Activated T-cell treated with anti-CD3 and anti-CD28 coated beads, Interleukin-2, amount 50 U/mL, for 72 hours (primary cell): ENCODE measurements at regions not wholly inside any gene's neighbourhood (a gene's known extent, or its start where the extent isn't known, plus 50 kb on each side); places are given as distances from the start of the nearest gene placed in this dataset.
"Not testable (repeated sequence)": the region's sequence is repeated elsewhere in the genome, so short reads cannot be mapped to it uniquely, and the experiment has no call there.

Experiments
- ATAC-seq, 2 donors: fragments of 150-1000 bp; cut with Tn5 transposase; replicated peaks in 1 of 2; 2 replicates each; pipeline ENCODE4 v1.10.0; 2021; ENCODE audit warnings: moderate library complexity in 2 of 2, mild to moderate bottlenecking in 1 of 2
- DNase-seq, 2 donors: peaks; one replicate each; pipeline ENCODE4 v3.0.0; 2021 to 2022; ENCODE audit warnings: mixed read lengths in 1 of 2
- H3K27ac Mint-ChIP-seq: one replicate; pipeline ENCODE4 v1.8.0; 2022; ENCODE audit warnings: mild to moderate bottlenecking, moderate library complexity, mixed read lengths
- H3K27me3 Mint-ChIP-seq: one replicate; pipeline ENCODE4 v1.8.0; 2022; ENCODE audit warnings: low read depth, mixed read lengths
- H3K36me3 Mint-ChIP-seq, 2 donors: one replicate each; pipeline ENCODE4 v1.8.0; 2022; ENCODE audit warnings: mixed read lengths in 2 of 2, mild to moderate bottlenecking in 1 of 2; ENCODE audit not compliant: insufficient read depth in 2 of 2
- H3K4me1 Mint-ChIP-seq: one replicate; pipeline ENCODE4 v1.8.0; 2022; ENCODE audit warnings: low read depth, mixed read lengths
- H3K4me3 Mint-ChIP-seq, 2 donors: one replicate each; pipeline ENCODE4 v1.8.0; 2022; ENCODE audit warnings: mild to moderate bottlenecking in 2 of 2, mixed read lengths in 2 of 2, moderate library complexity in 2 of 2
- H3K9me3 Mint-ChIP-seq, 2 donors: one replicate each; pipeline ENCODE4 v1.8.0; 2022; ENCODE audit warnings: mixed read lengths in 2 of 2

DNA sequence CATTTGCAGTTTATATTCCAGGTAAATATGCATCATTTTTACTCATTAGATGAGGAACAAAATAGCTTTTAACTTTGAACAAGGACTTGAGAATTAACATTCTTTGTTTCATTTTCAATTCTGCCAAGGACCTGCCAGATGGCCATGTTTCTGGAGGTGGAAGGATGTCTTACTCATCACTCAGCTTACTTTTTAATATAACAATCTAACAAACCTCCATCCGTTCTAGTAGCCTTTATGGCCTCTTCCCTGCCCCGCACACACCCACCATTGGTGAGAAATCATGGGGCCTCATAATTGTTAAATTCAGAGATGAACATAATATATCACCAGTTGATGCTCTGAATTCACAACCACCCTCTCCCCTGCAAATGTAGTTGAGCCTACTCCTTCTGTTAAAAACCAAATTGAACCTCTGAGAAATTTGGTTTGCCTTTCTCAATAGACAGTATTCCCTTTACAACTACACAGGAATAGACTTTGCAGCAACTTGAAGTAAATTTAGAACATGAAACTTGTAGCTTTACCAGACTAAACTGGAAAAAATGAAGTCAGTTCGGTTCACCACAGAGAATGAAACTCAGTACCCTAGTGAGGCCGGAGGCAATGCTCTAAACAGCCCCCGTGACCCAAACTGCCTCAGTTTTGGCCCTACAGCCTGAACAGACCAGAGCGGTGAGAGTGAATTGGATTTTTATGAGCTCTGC lies 50.1 kb upstream of the ACSL4 start:
- Mint-ChIP-seq H3K36me3 (no peaks in the 10 kb centered on the region), H3K4me1 (peaks cover 16% of the 10 kb centered on the region), H3K4me3 (peak overlapping the region; percentile 60 to 72), H3K9me3 (no peaks in the 10 kb centered on the region), H3K27ac (peak overlapping the region; percentile 85), H3K27me3 (no peaks in the 10 kb centered on the region)
- peak; percentile 2 to 18 for DNase-seq
- ATAC-seq: peak; percentile 72 to 81

DNA sequence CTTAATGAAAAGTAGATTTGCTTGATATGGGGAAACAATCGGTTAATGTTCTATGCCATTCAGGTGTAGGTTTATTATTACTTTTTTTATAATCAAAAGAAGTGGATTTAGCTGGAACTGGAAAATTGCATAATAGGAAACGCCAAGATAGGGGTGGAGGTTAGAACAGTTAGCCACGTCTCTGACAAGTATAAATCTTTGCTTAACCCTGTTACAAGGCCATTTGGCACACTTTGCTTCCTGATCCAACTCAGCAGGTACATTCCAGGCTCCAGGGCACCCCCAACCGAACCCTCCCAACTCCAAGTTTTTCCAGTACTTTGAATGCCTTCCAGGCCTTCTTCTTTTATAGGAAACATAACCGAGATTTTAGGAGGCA lies 50.6 kb upstream of the ACSL4 start:
- H3K27ac Mint-ChIP-seq: peak overlapping the region; percentile 85
- H3K4me1 Mint-ChIP-seq: peaks cover 16% of the 10 kb centered on the region
- H3K27me3 Mint-ChIP-seq: no peaks in the 10 kb centered on the region
- no peaks in the 10 kb centered on the region for H3K9me3 Mint-ChIP-seq
- no peak for ATAC-seq
- H3K36me3 Mint-ChIP-seq: no peaks in the 10 kb centered on the region
- peak overlapping the region in 1 of 2 donors; percentile 72 for H3K4me3 Mint-ChIP-seq
- no peak for DNase-seq

DNA sequence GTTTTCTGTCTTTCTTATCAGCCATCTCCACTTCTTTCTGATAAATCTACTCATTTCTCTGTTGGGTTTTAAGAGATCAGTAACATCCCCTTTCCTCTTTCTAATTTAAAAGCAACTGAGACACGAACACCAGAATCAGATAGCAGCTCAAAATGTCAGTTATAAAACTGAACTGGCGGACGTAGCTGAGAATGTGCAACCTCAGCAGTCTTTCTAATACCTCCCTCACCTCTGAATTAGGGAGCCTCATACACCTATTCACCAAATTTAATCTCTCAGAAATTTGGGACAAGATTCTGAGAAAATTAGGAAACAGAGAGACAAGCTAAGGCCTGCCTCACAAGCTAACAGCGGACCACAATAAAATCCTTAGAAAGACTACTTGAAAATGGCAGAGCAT lies 52.0 kb upstream of the ACSL4 start:
- H3K4me1 Mint-ChIP-seq: peaks cover 16% of the 10 kb centered on the region
- DNase-seq: no peak
- ATAC-seq: no peak
- no peaks in the 10 kb centered on the region for H3K36me3 Mint-ChIP-seq
- no peaks in the 10 kb centered on the region for H3K27me3 Mint-ChIP-seq
- no peak overlapping the region for H3K4me3 Mint-ChIP-seq
- no peak overlapping the region for H3K27ac Mint-ChIP-seq
- no peaks in the 10 kb centered on the region for H3K9me3 Mint-ChIP-seq

DNA sequence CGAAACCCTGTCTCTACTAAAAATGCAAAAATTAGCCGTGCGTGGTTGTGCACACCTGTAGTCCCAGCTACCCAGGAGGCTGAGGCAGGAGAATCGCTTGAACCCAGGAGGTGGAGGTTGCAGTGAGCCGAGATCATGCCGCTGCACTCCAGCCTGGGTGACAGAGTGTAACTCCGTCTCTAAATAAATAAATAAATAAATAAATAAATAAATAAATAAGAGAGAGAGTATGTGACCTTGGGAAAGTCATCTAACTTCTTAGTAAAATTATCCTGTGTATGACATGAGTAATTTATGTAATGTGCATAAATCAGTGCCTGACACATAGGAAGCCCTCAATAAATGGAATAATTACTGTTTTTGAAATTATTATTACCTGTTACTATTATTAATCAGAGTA lies 57.5 kb upstream of the ACSL4 start:
- not testable (repeated sequence) for ATAC-seq, H3K4me3 Mint-ChIP-seq, DNase-seq, H3K9me3 Mint-ChIP-seq, H3K36me3 Mint-ChIP-seq, H3K27ac Mint-ChIP-seq, H3K4me1 Mint-ChIP-seq
- peaks cover 17% of the 10 kb centered on the region for H3K27me3 Mint-ChIP-seq

DNA sequence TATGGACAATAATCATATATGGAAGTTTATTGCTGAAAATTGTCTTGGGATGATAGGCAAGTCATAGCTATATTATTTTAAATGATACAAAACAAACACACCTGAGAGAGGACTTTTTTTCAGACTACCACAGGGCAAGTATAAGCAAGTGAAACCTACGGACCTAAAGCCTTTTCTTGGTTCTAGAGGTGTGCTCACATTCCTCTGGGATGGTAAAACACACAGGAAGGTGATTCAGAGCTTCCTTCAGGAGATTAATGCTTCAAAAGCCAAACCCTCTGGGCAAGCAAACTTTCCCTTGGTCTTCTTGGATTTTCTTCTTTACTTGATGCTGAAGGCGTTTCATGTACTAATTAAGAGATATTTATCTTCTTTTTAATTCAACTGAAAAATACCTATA lies 60.1 kb upstream of the ACSL4 start:
- H3K4me3 Mint-ChIP-seq: no peak overlapping the region

DNA sequence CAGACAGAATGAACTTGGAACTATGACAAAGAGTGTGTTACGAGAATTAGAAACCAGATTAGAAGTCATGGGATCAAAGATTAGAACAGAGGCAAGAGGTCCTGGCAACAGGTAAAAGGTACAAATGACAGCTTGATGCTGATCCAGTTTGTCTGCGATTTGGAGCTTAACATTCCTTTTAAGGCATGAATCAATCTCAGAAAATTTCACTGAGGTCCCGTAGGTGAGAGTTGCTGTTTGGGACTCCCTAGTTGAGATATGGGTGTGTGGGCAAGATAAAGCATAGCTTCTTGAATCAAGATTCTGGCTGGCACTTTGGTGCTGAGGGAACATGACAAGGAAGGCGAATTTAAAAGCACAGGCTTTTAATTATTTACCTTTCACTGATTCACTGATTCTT lies 62.6 kb upstream of the ACSL4 start:
- DNase-seq: no peak
- H3K36me3 Mint-ChIP-seq: no peaks in the 10 kb centered on the region
- H3K4me3 Mint-ChIP-seq: no peak overlapping the region
- ATAC-seq: no peak
- H3K27ac Mint-ChIP-seq: no peak overlapping the region
- H3K27me3 Mint-ChIP-seq: peaks cover 33% of the 10 kb centered on the region
- peaks cover 0 to 2% of the 10 kb centered on the region in 2 donors for H3K9me3 Mint-ChIP-seq
- H3K4me1 Mint-ChIP-seq: no peaks in the 10 kb centered on the region

More for the DNA sequence above, 60.1 kb upstream of the ACSL4 start:
- Mint-ChIP-seq H3K27me3 (peaks cover 25% of the 10 kb centered on the region), H3K4me1 (no peaks in the 10 kb centered on the region), H3K27ac (no peak overlapping the region), H3K9me3 (peaks cover 0 to 2% of the 10 kb centered on the region in 2 donors), H3K36me3 (no peaks in the 10 kb centered on the region)
- no peak for ATAC-seq
- no peak for DNase-seq

DNA sequence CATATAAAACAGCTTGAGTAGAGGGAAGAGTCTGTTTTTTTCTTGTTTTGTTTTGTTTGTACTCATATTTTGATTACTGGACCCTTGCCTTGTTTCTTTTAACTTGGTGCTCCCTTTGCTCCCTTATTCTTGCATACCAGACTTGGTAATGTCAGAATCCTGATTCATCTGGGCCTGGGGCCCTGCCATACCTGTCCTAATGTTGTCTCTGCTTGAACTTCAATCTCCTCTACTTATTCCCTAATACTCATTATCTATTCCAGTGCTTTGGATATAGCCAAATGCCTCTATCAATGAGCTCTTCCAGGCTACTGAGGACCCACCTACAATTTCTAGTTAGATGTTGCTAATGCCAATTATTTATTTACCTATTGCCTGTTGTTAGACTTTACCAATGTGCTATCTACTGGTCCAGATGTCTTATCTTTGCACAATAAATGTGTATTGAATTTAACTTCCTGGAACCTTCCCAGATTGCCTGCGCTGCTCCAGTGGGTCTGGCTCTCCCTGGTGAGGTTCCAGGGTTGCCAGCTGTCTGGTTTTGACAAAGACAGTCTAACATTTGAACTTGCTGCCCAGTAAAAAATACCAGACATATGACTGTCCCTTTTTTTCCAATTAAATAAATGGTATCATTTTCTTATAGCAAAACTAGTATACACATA lies 64.4 kb upstream of the ACSL4 start:
- Mint-ChIP-seq H3K9me3 (peaks cover 0 to 2% of the 10 kb centered on the region in 2 donors), H3K4me3 (no peak overlapping the region), H3K27ac (no peak overlapping the region), H3K27me3 (peaks cover 27% of the 10 kb centered on the region), H3K36me3 (no peaks in the 10 kb centered on the region), H3K4me1 (no peaks in the 10 kb centered on the region)
- no peak for DNase-seq
- ATAC-seq: no peak

DNA sequence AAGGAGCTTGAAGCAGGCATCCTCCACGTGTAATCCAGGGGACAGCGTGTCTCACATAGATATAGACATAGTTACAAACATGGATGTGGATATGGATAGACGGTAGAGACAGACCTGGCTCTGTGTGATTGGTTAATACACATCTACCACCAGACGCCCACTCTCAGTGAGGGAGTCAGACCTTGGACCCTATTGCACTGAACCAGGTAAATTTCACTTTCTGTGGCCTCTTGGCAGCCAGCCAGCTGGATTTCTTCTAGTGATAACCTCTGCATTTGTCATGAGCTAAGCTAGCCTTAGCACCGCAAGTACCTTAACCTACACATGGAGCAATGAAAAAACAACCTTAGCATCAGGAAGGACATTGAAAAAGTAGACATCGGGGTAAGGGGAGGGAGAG lies 79.2 kb upstream of the ACSL4 start:
- DNase-seq: no peak
- H3K4me1 Mint-ChIP-seq: peaks cover 4% of the 10 kb centered on the region
- ATAC-seq: no peak

DNA sequence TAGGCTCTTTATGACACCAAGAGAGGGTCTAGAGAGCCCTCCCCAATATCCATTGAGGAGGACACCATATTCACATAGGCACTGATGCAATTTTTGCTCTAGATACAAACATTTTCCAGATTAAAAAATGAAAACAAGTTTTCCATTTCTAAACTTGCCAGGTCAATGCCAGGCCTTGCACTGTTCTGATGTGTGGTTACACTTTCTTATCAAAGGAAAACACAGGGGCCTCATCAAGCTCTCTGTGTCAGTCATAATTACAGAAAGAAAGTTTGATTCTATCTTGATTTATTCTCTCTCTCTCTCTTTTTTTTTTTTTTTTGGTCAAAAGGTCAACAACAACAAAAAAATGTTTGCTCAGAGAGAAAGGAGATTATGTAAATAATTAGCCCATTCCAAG lies 80.2 kb upstream of the ACSL4 start:
- no peak for DNase-seq
- no peak for ATAC-seq
- no peaks in the 10 kb centered on the region for H3K36me3 Mint-ChIP-seq
- H3K27me3 Mint-ChIP-seq: peaks cover 41% of the 10 kb centered on the region
- H3K4me3 Mint-ChIP-seq: no peak overlapping the region
- H3K27ac Mint-ChIP-seq: no peak overlapping the region
- peaks cover 4% of the 10 kb centered on the region for H3K4me1 Mint-ChIP-seq
- H3K9me3 Mint-ChIP-seq: no peaks in the 10 kb centered on the region

More for the DNA sequence above, 79.2 kb upstream of the ACSL4 start:
- H3K4me3 Mint-ChIP-seq: no peak overlapping the region
- no peak overlapping the region for H3K27ac Mint-ChIP-seq
- H3K9me3 Mint-ChIP-seq: no peaks in the 10 kb centered on the region
- H3K36me3 Mint-ChIP-seq: no peaks in the 10 kb centered on the region
- H3K27me3 Mint-ChIP-seq: peaks cover 37% of the 10 kb centered on the region

DNA sequence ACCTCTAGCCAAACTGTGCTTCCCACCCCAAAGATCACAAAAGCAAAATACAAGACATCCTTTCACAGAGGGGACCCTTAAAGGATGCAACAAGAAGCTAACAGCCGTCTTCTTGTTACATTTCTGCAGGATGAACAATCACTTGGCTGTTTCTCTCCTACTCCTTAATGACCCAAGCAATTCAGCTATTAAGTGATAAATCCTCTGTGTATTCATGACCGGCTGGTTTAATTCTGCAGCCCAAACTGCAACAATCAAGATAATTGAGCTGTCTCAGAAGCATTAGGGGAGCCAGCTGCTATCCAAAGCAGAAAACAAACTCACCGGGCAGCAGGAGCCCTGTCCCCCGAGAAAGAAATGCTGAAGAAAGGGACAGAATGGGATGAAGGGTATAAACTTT lies 85.9 kb upstream of the ACSL4 start:
- no peak overlapping the region for H3K27ac Mint-ChIP-seq
- H3K36me3 Mint-ChIP-seq: no peaks in the 10 kb centered on the region
- no peak overlapping the region for H3K4me3 Mint-ChIP-seq
- H3K4me1 Mint-ChIP-seq: no peaks in the 10 kb centered on the region
- no peak for ATAC-seq
- no peak for DNase-seq
- no peaks in the 10 kb centered on the region for H3K9me3 Mint-ChIP-seq
- H3K27me3 Mint-ChIP-seq: peaks cover 50% of the 10 kb centered on the region

DNA sequence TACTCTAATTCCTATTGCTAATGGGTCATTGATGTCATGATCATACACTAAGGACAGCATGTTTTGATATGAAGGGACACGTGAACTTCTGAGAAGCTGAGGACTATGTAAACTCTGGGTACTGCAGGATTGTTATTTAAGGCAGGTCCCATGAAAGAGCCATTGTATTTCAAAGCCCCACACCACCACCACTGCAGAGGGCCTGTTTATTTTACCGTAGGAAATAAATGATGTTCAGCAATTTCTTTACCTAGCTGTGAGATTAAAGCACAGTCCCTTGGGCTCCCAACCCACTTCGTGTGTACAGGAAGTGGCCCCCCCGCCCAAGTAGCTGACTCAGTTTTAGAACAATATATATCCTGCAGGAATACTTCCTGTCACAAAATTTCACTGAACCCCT lies 89.8 kb upstream of the ACSL4 start:
- DNase-seq: no peak
- no peak overlapping the region for H3K4me3 Mint-ChIP-seq
- H3K27me3 Mint-ChIP-seq: peaks cover 16% of the 10 kb centered on the region
- H3K9me3 Mint-ChIP-seq: no peaks in the 10 kb centered on the region
- ATAC-seq: no peak
- H3K27ac Mint-ChIP-seq: no peak overlapping the region
- H3K4me1 Mint-ChIP-seq: no peaks in the 10 kb centered on the region
- H3K36me3 Mint-ChIP-seq: no peaks in the 10 kb centered on the region

DNA sequence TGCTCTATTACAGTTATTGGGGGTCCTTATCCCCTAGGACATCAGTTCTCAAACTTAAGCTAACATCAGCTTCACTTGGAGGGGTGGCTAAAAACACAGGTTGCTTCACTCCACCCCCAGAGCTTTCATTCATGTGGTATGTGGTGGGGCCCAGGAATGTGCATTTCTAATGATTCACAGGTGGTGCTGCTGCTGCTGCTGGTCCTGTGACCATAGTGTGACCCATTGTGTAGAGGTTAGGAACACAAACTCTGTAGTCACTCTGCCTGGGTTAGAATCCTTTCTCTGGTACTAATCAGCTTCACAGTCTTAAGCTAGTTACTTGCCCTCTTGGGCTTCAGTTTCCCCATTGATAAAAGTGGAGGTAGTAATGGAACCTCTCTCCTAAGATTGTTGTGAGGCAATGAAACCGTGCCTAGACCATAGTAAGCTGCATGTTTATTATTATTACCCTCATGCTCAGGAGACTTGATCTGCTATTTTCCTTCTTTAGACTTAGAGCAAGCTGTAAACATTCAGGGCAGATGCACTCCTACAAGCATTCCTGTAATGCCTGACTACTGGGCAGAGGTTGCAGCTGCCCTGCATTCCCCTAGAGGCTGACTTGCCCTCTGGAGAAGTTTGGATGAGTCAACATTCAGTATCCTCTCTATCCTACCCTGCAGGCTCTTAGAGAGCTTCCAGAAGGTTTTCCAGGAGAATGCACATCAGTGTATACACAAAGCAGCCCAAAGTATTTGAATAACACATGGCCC lies 94.1 kb upstream of the ACSL4 start:
- ATAC-seq (no peak), DNase-seq (no peak)
- no peak overlapping the region for H3K27ac Mint-ChIP-seq
- no peaks in the 10 kb centered on the region for H3K36me3 Mint-ChIP-seq
- H3K27me3 Mint-ChIP-seq: peaks cover 22% of the 10 kb centered on the region
- no peaks in the 10 kb centered on the region for H3K9me3 Mint-ChIP-seq
- H3K4me1 Mint-ChIP-seq: no peaks in the 10 kb centered on the region
- no peak overlapping the region for H3K4me3 Mint-ChIP-seq

DNA sequence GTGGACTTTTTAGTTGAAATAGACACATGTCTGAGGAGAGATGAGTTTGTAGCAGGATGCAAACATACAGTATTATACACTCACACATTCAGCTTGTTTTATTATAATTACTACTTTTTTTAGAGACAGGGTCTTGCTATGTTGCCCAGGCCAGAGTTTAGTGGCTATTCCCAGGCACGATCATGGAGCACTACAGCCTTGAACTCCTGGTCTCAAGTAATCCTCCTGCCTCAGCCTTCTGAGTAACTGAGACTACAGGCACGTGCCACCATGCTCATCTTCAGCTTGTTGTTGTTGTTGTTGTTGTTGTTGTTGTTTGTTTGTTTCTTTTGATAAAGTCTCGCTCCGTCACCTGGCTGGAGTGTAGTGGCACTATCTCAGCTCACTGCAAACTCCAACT lies 94.7 kb upstream of the ACSL4 start:
- H3K4me3 Mint-ChIP-seq: no peak overlapping the region
- ATAC-seq: no peak
- H3K9me3 Mint-ChIP-seq: no peaks in the 10 kb centered on the region
- no peaks in the 10 kb centered on the region for H3K36me3 Mint-ChIP-seq
- peaks cover 28% of the 10 kb centered on the region for H3K27me3 Mint-ChIP-seq
- DNase-seq: no peak
- no peak overlapping the region for H3K27ac Mint-ChIP-seq
- no peaks in the 10 kb centered on the region for H3K4me1 Mint-ChIP-seq
